BE2C (cell line): ENCODE measurements at regions not wholly inside any gene's neighbourhood (a gene's known extent, or its start where the extent isn't known, plus 50 kb on each side); places are given as distances from the start of the nearest gene placed in this dataset.

Experiments
- DNase-seq: peaks from one replicate; pipeline ENCODE4 v3.0.0-alpha.2; 2020
- H3K27me3 ChIP-seq: fragments of 250-450 bp; sonication (Bioruptor Pico); 2 replicates; pipeline ENCODE4 v1.5.1; 2020; ENCODE audit warnings: mild to moderate bottlenecking
- H3K36me3 ChIP-seq: fragments of 250-450 bp; sonication (Bioruptor Pico); 2 replicates; pipeline ENCODE4 v1.5.1; 2020; ENCODE audit warnings: mild to moderate bottlenecking
- H3K4me1 ChIP-seq: fragments of 250-450 bp; sonication (Bioruptor Pico); 2 replicates; pipeline ENCODE4 v1.5.1; 2020
- H3K4me3 ChIP-seq: 2 replicates; pipeline ENCODE4 v1.5.1; 2011; ENCODE audit warnings: low read depth, low read length
- H3K9me3 ChIP-seq: fragments of 250-450 bp; sonication (Bioruptor Pico); 2 replicates; pipeline ENCODE4 v1.5.1; 2020
- CTCF ChIP-seq: IDR thresholded peaks from 2 replicates; pipeline ENCODE4 v1.5.1; 2012; ENCODE audit warnings: mild to moderate bottlenecking, low read depth, low read length

- Histone ChIP-seq H3K4me3 (no peak overlapping the region), H3K27me3 (no peaks in the 10 kb centered on the region), H3K36me3 (no peaks in the 10 kb centered on the region), H3K4me1 (peaks cover 4% of the 10 kb centered on the region), H3K9me3 (peaks cover 4% of the 10 kb centered on the region; the same call in 1 of the 2 replicates)
- no peak for DNase-seq
- no peak for TF ChIP-seq CTCF
Observed at GRCh38 chr17:52759864-52760263, 601.4 kb upstream of the CA10 start.

GRCh38 chr17:52758481-52758880 is 600.0 kb upstream of the CA10 start:
- Histone ChIP-seq H3K4me1 (peaks cover 4% of the 10 kb centered on the region), H3K27me3 (no peaks in the 10 kb centered on the region), H3K9me3 (peaks cover 4% of the 10 kb centered on the region; the same call in 1 of the 2 replicates), H3K36me3 (no peaks in the 10 kb centered on the region), H3K4me3 (no peak overlapping the region)
- no peak for TF ChIP-seq CTCF
- no peak for DNase-seq

- Histone ChIP-seq H3K9me3 (no peaks in the 10 kb centered on the region; the same call in 1 of the 2 replicates), H3K36me3 (no peaks in the 10 kb centered on the region), H3K4me1 (peaks cover 4% of the 10 kb centered on the region; the same call in 1 of the 2 replicates), H3K4me3 (no peak overlapping the region), H3K27me3 (no peaks in the 10 kb centered on the region)
- TF ChIP-seq CTCF: no peak
- DNase-seq: no peak
Observed at GRCh38 chr17:52756746-52757145, 598.2 kb upstream of the CA10 start.

- TF ChIP-seq CTCF: no peak
- Histone ChIP-seq H3K36me3 (no peaks in the 10 kb centered on the region), H3K4me3 (no peak overlapping the region), H3K9me3 (no peaks in the 10 kb centered on the region), H3K27me3 (no peaks in the 10 kb centered on the region), H3K4me1 (peaks cover 4% of the 10 kb centered on the region; the same call in 1 of the 2 replicates)
- DNase-seq: no peak
Observed at GRCh38 chr17:52754838-52755237, 596.3 kb upstream of the CA10 start.

GRCh38 chr17:52751051-52751450 is 592.5 kb upstream of the CA10 start:
- DNase-seq: peak; percentile 95
- no peaks in the 10 kb centered on the region for H3K36me3 ChIP-seq
- no peaks in the 10 kb centered on the region for H3K9me3 ChIP-seq
- no peak for TF ChIP-seq CTCF
- H3K27me3 ChIP-seq: no peaks in the 10 kb centered on the region
- H3K4me3 ChIP-seq: peak overlapping the region; percentile 40
- H3K4me1 ChIP-seq: no peaks in the 10 kb centered on the region; the same call in 1 of the 2 replicates

GRCh38 chr17:52744179-52744578 is 585.7 kb upstream of the CA10 start:
- Histone ChIP-seq H3K4me3 (no peak overlapping the region), H3K27me3 (no peaks in the 10 kb centered on the region), H3K4me1 (no peaks in the 10 kb centered on the region; the same call in 1 of the 2 replicates), H3K36me3 (no peaks in the 10 kb centered on the region), H3K9me3 (no peaks in the 10 kb centered on the region)
- no peak for TF ChIP-seq CTCF
- DNase-seq: no peak
